BLaER1 treated with 17β-estradiol and CSF1 and Interleukin-3, amounts not matched to agents 10 nM and 100 nM (cell line): ENCODE measurements at regions not wholly inside any gene's neighbourhood (a gene's known extent, or its start where the extent isn't known, plus 50 kb on each side); places are given as distances from the start of the nearest gene placed in this dataset.
A peak's percentile ranks its signal among the peaks of the same experiment; 100 is the strongest.

Experiments used
- H3K27ac ChIP-seq, 11 experiments: shearing (Covaris generic); formaldehyde crosslinking; 2 replicates each; pipeline ENCODE4 v1.8.1; 2022
- H3K27me3 ChIP-seq, 11 experiments: shearing (Covaris generic); formaldehyde crosslinking; 2 replicates each; pipeline ENCODE4 v1.8.1; 2022
- H3K36me3 ChIP-seq, 11 experiments: shearing (Covaris generic); formaldehyde crosslinking; 2 replicates each; pipeline ENCODE4 v1.8.1; 2022
- H3K4me1 ChIP-seq, 10 experiments: shearing (Covaris generic); formaldehyde crosslinking; 2 replicates each; pipeline ENCODE4 v1.8.1; 2022
- H3K4me2 ChIP-seq, 11 experiments: shearing (Covaris generic); formaldehyde crosslinking; 2 replicates each; pipeline ENCODE4 v1.8.1; 2022
- H3K4me3 ChIP-seq, 10 experiments: shearing (Covaris generic); formaldehyde crosslinking; 2 replicates each; pipeline ENCODE4 v1.8.1; 2022
- H3K9ac ChIP-seq, 11 experiments: shearing (Covaris generic); formaldehyde crosslinking; 2 replicates each; pipeline ENCODE4 v1.8.1; 2022
- H3K9me3 ChIP-seq, 11 experiments: shearing (Covaris generic); formaldehyde crosslinking; replicated peaks in 1 of 11; 2 replicates each; pipeline ENCODE4 v1.8.1; 2022
- H4K20me1 ChIP-seq, 11 experiments: shearing (Covaris generic); formaldehyde crosslinking; 2 replicates each; pipeline ENCODE4 v1.8.1; 2022
- Cebpa-rat ChIP-seq, 11 experiments: shearing (Covaris generic); IDR thresholded peaks; 2 replicates each; pipeline ENCODE4 v1.8.1; 2022

GRCh38 chr6:149127212-149127611 lies 190.3 kb upstream of the TAB2 start:
- no peak overlapping the region for H3K4me3 ChIP-seq
- peak overlapping the region in 9 of 11 experiments; percentile 74 to 89 (median 85); a peak in 15 of 22 replicates for H3K27ac ChIP-seq
- peak overlapping the region in 9 of 11 experiments; percentile 61 to 82 (median 71); a peak in 11 of 22 replicates for H3K4me2 ChIP-seq

GRCh38 chr6:149128489-149129145 lies 188.9 kb upstream of the TAB2 start:
- Histone ChIP-seq H3K36me3 (no peaks in the 10 kb centered on the region), H4K20me1 (no peaks in the 10 kb centered on the region), H3K27ac (peak overlapping the region in 10 of 11 experiments; percentile 52 to 89 (median 84); a peak in 20 of 22 replicates), H3K4me2 (peak overlapping the region; percentile 57 to 82 (median 70)), H3K4me1 (peaks cover 39 to 58% (median 49%) of the 10 kb centered on the region in 10 experiments), H3K4me3 (no peak overlapping the region), H3K27me3 (no peaks in the 10 kb centered on the region), H3K9me3 (peaks cover 0 to 52% (median 21%) of the 10 kb centered on the region in 11 experiments; a peak in 16 of 22 replicates), H3K9ac (peak overlapping the region in 9 of 11 experiments; percentile 20 to 71 (median 65); a peak in 16 of 22 replicates)
- TF ChIP-seq Cebpa-rat (IDR thresholded peaks at IDR 0.05) = no peak

More at GRCh38 chr6:149127212-149127611, 190.3 kb upstream of the TAB2 start:
- no peaks in the 10 kb centered on the region for H3K36me3 ChIP-seq
- H3K9me3 ChIP-seq = peaks cover 0 to 43% (median 17%) of the 10 kb centered on the region in 11 experiments; a peak in 15 of 22 replicates
- no peaks in the 10 kb centered on the region for H4K20me1 ChIP-seq
- H3K27me3 ChIP-seq = no peaks in the 10 kb centered on the region
- no peak for TF ChIP-seq Cebpa-rat (IDR thresholded peaks at IDR 0.05)
- H3K4me1 ChIP-seq = peaks cover 37 to 50% (median 46%) of the 10 kb centered on the region in 10 experiments
- H3K9ac ChIP-seq = no peak overlapping the region

GRCh38 chr6:149129371-149130077 lies 188.0 kb upstream of the TAB2 start:
- Histone ChIP-seq H3K4me3 (no peak overlapping the region), H3K4me1 (peaks cover 37 to 53% (median 46%) of the 10 kb centered on the region in 10 experiments), H3K9ac (peak overlapping the region in 9 of 11 experiments; percentile 20 to 71 (median 65); a peak in 18 of 22 replicates), H3K9me3 (peaks cover 0 to 49% (median 20%) of the 10 kb centered on the region in 11 experiments; a peak in 16 of 22 replicates), H3K27ac (peak overlapping the region in 10 of 11 experiments; percentile 13 to 89 (median 84); a peak in 21 of 22 replicates), H3K4me2 (peak overlapping the region; percentile 57 to 82 (median 70)), H3K36me3 (no peaks in the 10 kb centered on the region), H4K20me1 (no peaks in the 10 kb centered on the region), H3K27me3 (no peaks in the 10 kb centered on the region)
- peak in 9 of 11 experiments; percentile 49 to 87 (median 79); a peak in 16 of 22 replicates for TF ChIP-seq Cebpa-rat (IDR thresholded peaks at IDR 0.05)

- no peaks in the 10 kb centered on the region for H3K27me3 ChIP-seq
- peak overlapping the region; percentile 57 to 82 (median 70) for H3K4me2 ChIP-seq
- peak overlapping the region in 10 of 11 experiments; percentile 13 to 89 (median 84); a peak in 19 of 22 replicates for H3K27ac ChIP-seq
- no peaks in the 10 kb centered on the region for H4K20me1 ChIP-seq
- peaks cover 41 to 54% (median 47%) of the 10 kb centered on the region in 10 experiments for H3K4me1 ChIP-seq
- no peak for TF ChIP-seq Cebpa-rat (IDR thresholded peaks at IDR 0.05)
- H3K9ac ChIP-seq = peak overlapping the region in 7 of 11 experiments; percentile 19 to 71 (median 52); a peak in 12 of 22 replicates
- H3K36me3 ChIP-seq = no peaks in the 10 kb centered on the region
- peaks cover 0 to 44% (median 19%) of the 10 kb centered on the region in 11 experiments; a peak in 14 of 22 replicates for H3K9me3 ChIP-seq
- no peak overlapping the region for H3K4me3 ChIP-seq
Observed at GRCh38 chr6:149130090-149130489, 187.4 kb upstream of the TAB2 start.

- Histone ChIP-seq H3K9ac (peak overlapping the region in 7 of 11 experiments; percentile 19 to 71 (median 52); a peak in 9 of 22 replicates), H3K4me3 (no peak overlapping the region), H3K4me1 (peaks cover 41 to 58% (median 49%) of the 10 kb centered on the region in 10 experiments), H3K36me3 (no peaks in the 10 kb centered on the region), H3K27ac (peak overlapping the region in 10 of 11 experiments; percentile 13 to 89 (median 84); a peak in 19 of 22 replicates), H4K20me1 (no peaks in the 10 kb centered on the region), H3K27me3 (no peaks in the 10 kb centered on the region), H3K4me2 (peak overlapping the region; percentile 57 to 82 (median 70)), H3K9me3 (peaks cover 0 to 40% (median 17%) of the 10 kb centered on the region in 11 experiments; a peak in 13 of 22 replicates)
- no peak for TF ChIP-seq Cebpa-rat (IDR thresholded peaks at IDR 0.05)
Observed at GRCh38 chr6:149130508-149130907, 187.0 kb upstream of the TAB2 start.

GRCh38 chr6:149131891-149132290 lies 185.6 kb upstream of the TAB2 start:
- Histone ChIP-seq H4K20me1 (no peaks in the 10 kb centered on the region), H3K4me3 (no peak overlapping the region), H3K4me1 (peaks cover 43 to 60% (median 51%) of the 10 kb centered on the region in 10 experiments), H3K27ac (peak overlapping the region in 4 of 11 experiments; percentile 2 to 89 (median 57); a peak in 5 of 22 replicates), H3K36me3 (no peaks in the 10 kb centered on the region), H3K9me3 (peaks cover 0 to 32% (median 13%) of the 10 kb centered on the region in 11 experiments; a peak in 11 of 22 replicates), H3K27me3 (no peaks in the 10 kb centered on the region), H3K9ac (no peak overlapping the region), H3K4me2 (0 out of 22 replicates have a peak overlapping the region, but pooled peaks of 1 of the 11 experiments have one; percentile 1)
- no peak for TF ChIP-seq Cebpa-rat (IDR thresholded peaks at IDR 0.05)

GRCh38 chr6:149132336-149132735 lies 185.2 kb upstream of the TAB2 start:
- Histone ChIP-seq H4K20me1 (no peaks in the 10 kb centered on the region), H3K9ac (no peak overlapping the region), H3K27me3 (no peaks in the 10 kb centered on the region), H3K9me3 (peaks cover 0 to 29% (median 13%) of the 10 kb centered on the region in 11 experiments; a peak in 11 of 22 replicates), H3K36me3 (no peaks in the 10 kb centered on the region), H3K27ac (peak overlapping the region in 4 of 11 experiments; percentile 2 to 89 (median 57); a peak in 5 of 22 replicates), H3K4me1 (peaks cover 47 to 62% (median 55%) of the 10 kb centered on the region in 10 experiments), H3K4me3 (no peak overlapping the region), H3K4me2 (peak overlapping the region in 5 of 11 experiments; percentile 1 to 23 (median 11); a peak in 2 of 22 replicates)
- TF ChIP-seq Cebpa-rat (IDR thresholded peaks at IDR 0.05) = no peak

GRCh38 chr6:149134511-149134933 lies 183.0 kb upstream of the TAB2 start:
- Histone ChIP-seq H3K4me2 (peak overlapping the region in 1 of 11 experiments; percentile 9; a peak in 1 of 22 replicates), H3K4me1 (peaks cover 26 to 43% (median 35%) of the 10 kb centered on the region in 10 experiments), H4K20me1 (no peaks in the 10 kb centered on the region), H3K9me3 (peaks cover 0 to 32% (median 13%) of the 10 kb centered on the region in 11 experiments; a peak in 11 of 22 replicates), H3K27me3 (no peaks in the 10 kb centered on the region), H3K36me3 (no peaks in the 10 kb centered on the region), H3K27ac (no peak overlapping the region), H3K4me3 (no peak overlapping the region), H3K9ac (no peak overlapping the region)
- no peak for TF ChIP-seq Cebpa-rat (IDR thresholded peaks at IDR 0.05)
